PFSK-1 (cell line): ENCODE measurements at regions not wholly inside any gene's neighbourhood (a gene's known extent, or its start where the extent isn't known, plus 50 kb on each side); places are given as distances from the start of the nearest gene placed in this dataset.

Experiments
- FOXP2 ChIP-seq: optimal IDR thresholded peaks from 2 replicates; pipeline ENCODE3; 2011; ENCODE audit warnings: borderline replicate concordance, control low read depth, inconsistent platforms; ENCODE audit not compliant: insufficient read depth; ENCODE audit errors: extremely low read length, extremely low read depth
- POLR2AphosphoS5 ChIP-seq: IDR thresholded peaks from 2 replicates; pipeline ENCODE4 v1.6.1; 2012; ENCODE audit warnings: low read depth, mild to moderate bottlenecking, control low read depth, low read length, moderate library complexity
- REST ChIP-seq, 2 experiments: IDR thresholded peaks; 2 replicates each; pipeline versions ENCODE4 v1.6.1 to v1.8.0; 2011 to 2012; ENCODE audit warnings: low read depth in 2 of 2, low read length in 2 of 2, control low read depth in 1 of 2, inconsistent platforms in 1 of 2, mild to moderate bottlenecking in 1 of 2, moderate library complexity in 1 of 2; ENCODE audit not compliant: insufficient read depth in 1 of 2
- SIN3A ChIP-seq: IDR thresholded peaks from 2 replicates; pipeline ENCODE4 v1.6.1; 2012; ENCODE audit warnings: mild to moderate bottlenecking, low read length, moderate library complexity, borderline replicate concordance; ENCODE audit not compliant: insufficient read depth
- TAF1 ChIP-seq: IDR thresholded peaks from 2 replicates; pipeline ENCODE4 v1.6.1; 2012; ENCODE audit warnings: low read length, control low read depth, borderline replicate concordance; ENCODE audit not compliant: insufficient read depth

DNA sequence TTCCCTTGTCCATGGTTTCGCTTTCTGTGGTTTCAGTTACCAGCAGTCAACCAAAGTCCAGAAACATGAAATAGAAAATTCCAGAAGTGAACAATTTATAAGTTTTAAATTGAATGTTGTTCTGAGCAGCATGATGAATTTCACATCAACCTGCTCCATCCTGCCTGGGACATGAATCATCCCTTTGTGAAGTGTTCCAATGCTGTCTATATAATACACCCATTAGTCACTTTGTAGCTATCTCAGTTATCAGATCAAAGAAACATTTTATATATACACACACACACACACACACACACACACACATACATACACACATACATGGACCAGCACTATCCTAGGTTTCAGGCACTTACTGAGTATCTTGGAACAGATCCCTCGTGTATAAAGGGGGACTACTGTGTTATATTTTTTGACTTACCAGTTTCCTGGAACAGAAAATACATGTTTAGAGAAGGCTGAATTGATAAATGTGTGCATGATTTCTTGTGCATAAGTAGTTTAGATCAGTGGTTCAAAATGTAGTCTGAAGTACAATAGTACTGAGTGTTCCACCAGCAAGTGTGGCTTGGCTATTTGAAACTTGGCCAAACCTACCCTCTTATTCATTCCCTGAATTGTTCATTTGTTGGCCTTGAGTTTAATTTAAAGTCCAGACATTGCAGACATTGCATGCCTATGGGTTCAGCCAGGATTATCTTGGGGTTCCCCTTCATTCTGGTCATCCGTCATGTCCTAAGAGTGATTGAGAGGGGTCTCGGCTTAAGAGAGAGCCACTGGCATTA lies 510.0 kb downstream of the GADD45G start:
- TF ChIP-seq FOXP2 = no peak
- TF ChIP-seq REST (IDR thresholded peaks at IDR 0.05; ENCODE audit: insufficient read depth in 1 of 2, low read depth in 2 of 2, low read length in 2 of 2) = no peak
- TF ChIP-seq SIN3A = no peak
- no peak for TF ChIP-seq POLR2AphosphoS5
- no peak for TF ChIP-seq TAF1

DNA sequence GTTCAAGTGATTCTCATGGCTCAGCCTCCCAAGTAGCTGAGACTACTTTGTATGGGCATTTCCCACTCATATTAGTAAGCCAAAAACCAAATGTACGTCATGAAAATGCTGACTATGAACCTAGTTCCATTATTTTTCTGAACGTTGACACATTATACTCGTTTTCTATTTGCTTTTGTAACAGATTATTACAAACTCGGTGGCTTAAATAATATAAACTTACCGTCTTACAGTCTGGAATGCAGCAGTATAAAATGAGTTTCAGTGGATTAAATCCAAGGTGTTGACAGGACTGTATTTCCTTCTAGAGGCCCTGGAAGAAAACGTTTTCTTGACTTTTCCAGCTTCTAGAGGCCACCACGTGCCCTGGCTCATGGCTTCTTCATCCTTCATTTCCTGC lies 517.0 kb downstream of the GADD45G start:
- TF ChIP-seq REST (IDR thresholded peaks at IDR 0.05; ENCODE audit: insufficient read depth in 1 of 2, low read depth in 2 of 2, low read length in 2 of 2) (no peak), SIN3A (no peak), TAF1 (no peak)

- TF ChIP-seq FOXP2 = no peak
- no peak for TF ChIP-seq REST (IDR thresholded peaks at IDR 0.05; ENCODE audit: insufficient read depth in 1 of 2, low read depth in 2 of 2, low read length in 2 of 2)
- TF ChIP-seq TAF1 = no peak
- TF ChIP-seq SIN3A = no peak
- TF ChIP-seq POLR2AphosphoS5 = no peak
Observed at GRCh38 chr9:90124961-90125360, 517.7 kb downstream of the DIRAS2 start.

- TF ChIP-seq TAF1 = no peak
- TF ChIP-seq SIN3A = no peak
- TF ChIP-seq REST (IDR thresholded peaks at IDR 0.05; ENCODE audit: insufficient read depth in 1 of 2, low read depth in 2 of 2, low read length in 2 of 2) = no peak
- TF ChIP-seq POLR2AphosphoS5 = no peak
- no peak for TF ChIP-seq FOXP2
Observed at GRCh38 chr9:90127923-90128322, 514.7 kb downstream of the DIRAS2 start.
